ENCODE measurements at regions not wholly inside any gene's neighbourhood (a gene's known extent, or its start where the extent isn't known, plus 50 kb on each side); places are given as distances from the start of the nearest gene placed in this dataset.

GRCh38 chr5:74374656-74375055 lies 265.9 kb downstream of the ENC1 start:
- H3K9me3 Mint-ChIP-seq: no peaks in the 10 kb centered on the region
- CTCF ChIA-PET: no interaction called here
- no peak overlapping the region for H3K27ac Mint-ChIP-seq
- no peak for DNase-seq
- no peaks in the 10 kb centered on the region for H3K36me3 Mint-ChIP-seq (ENCODE audit: low read depth)
- H3K4me3 Mint-ChIP-seq: no peak overlapping the region
- no peak for TF ChIP-seq CTCF (IDR thresholded peaks at IDR 0.05)
- intact Hi-C loops (cut with micrococcal nuclease): no loop called here
- no peak for ATAC-seq (ENCODE audit: low read depth)
- no peaks in the 10 kb centered on the region for H3K4me1 Mint-ChIP-seq
- POLR2A ChIA-PET: no interaction called here
- peaks cover 5% of the 10 kb centered on the region for H3K27me3 Mint-ChIP-seq

- Mint-ChIP-seq H3K9me3 (no peaks in the 10 kb centered on the region), H3K4me3 (no peak overlapping the region), H3K27ac (no peak overlapping the region), H3K36me3 (ENCODE audit: low read depth) (no peaks in the 10 kb centered on the region), H3K27me3 (peaks cover 5% of the 10 kb centered on the region), H3K4me1 (no peaks in the 10 kb centered on the region)
- no peak for DNase-seq
- ChIA-PET POLR2A (no interaction called here), CTCF (no interaction called here)
- intact Hi-C loops (cut with micrococcal nuclease): no loop called here
- no peak for ATAC-seq (ENCODE audit: low read depth)
- no peak for TF ChIP-seq CTCF (IDR thresholded peaks at IDR 0.05)
Observed at GRCh38 chr5:74373076-74373475, 267.5 kb downstream of the ENC1 start.

GRCh38 chr5:74372502-74373064 lies 267.9 kb downstream of the ENC1 start:
- intact Hi-C loops (cut with micrococcal nuclease): no loop called here
- Mint-ChIP-seq H3K36me3 (ENCODE audit: low read depth) (no peaks in the 10 kb centered on the region), H3K4me1 (no peaks in the 10 kb centered on the region), H3K27me3 (peaks cover 5% of the 10 kb centered on the region), H3K4me3 (no peak overlapping the region), H3K27ac (no peak overlapping the region), H3K9me3 (no peaks in the 10 kb centered on the region)
- no peak for DNase-seq
- POLR2A ChIA-PET: no interaction called here
- CTCF ChIA-PET: no interaction called here
- no peak for ATAC-seq (ENCODE audit: low read depth)
- TF ChIP-seq CTCF (IDR thresholded peaks at IDR 0.05): no peak

- intact Hi-C loops (cut with micrococcal nuclease): no loop called here
- POLR2A ChIA-PET: no interaction called here
- Mint-ChIP-seq H3K9me3 (no peaks in the 10 kb centered on the region), H3K36me3 (ENCODE audit: low read depth) (no peaks in the 10 kb centered on the region), H3K4me3 (no peak overlapping the region), H3K4me1 (no peaks in the 10 kb centered on the region), H3K27me3 (peaks cover 5% of the 10 kb centered on the region), H3K27ac (no peak overlapping the region)
- DNase-seq (no peak), ATAC-seq (ENCODE audit: low read depth) (no peak)
- TF ChIP-seq CTCF (IDR thresholded peaks at IDR 0.05): no peak
- CTCF ChIA-PET: no interaction called here
Observed at GRCh38 chr5:74372051-74372450, 268.5 kb downstream of the ENC1 start.

- no peak overlapping the region for H3K27ac Mint-ChIP-seq
- intact Hi-C loops (cut with micrococcal nuclease): no loop called here
- CTCF ChIA-PET: no interaction called here
- DNase-seq (no peak), ATAC-seq (ENCODE audit: low read depth) (no peak)
- H3K27me3 Mint-ChIP-seq: peaks cover 5% of the 10 kb centered on the region
- no peaks in the 10 kb centered on the region for H3K9me3 Mint-ChIP-seq
- no peaks in the 10 kb centered on the region for H3K4me1 Mint-ChIP-seq
- TF ChIP-seq CTCF (IDR thresholded peaks at IDR 0.05): no peak
- no peak overlapping the region for H3K4me3 Mint-ChIP-seq
- POLR2A ChIA-PET: no interaction called here
- H3K36me3 Mint-ChIP-seq (ENCODE audit: low read depth): no peaks in the 10 kb centered on the region
Observed at GRCh38 chr5:74371621-74372020, 268.9 kb downstream of the ENC1 start.

All from activated B cell treated with CpG ODN at 0.5 μM for 24 hours (primary cell).